Naive thymus-derived CD8-positive, alpha-beta T cell (primary cell): ENCODE measurements at regions not wholly inside any gene's neighbourhood (a gene's known extent, or its start where the extent isn't known, plus 50 kb on each side); places are given as distances from the start of the nearest gene placed in this dataset.

Experiments
- ATAC-seq, 2 donors: fragments of 150-1000 bp; cut with Tn5 transposase in 1 of 2; sonication (Bioruptor Pico), chemical (Tn5 transposase) in 1 of 2; 1 replicate in 1 of 2; 2 replicates in 1 of 2; pipeline ENCODE4 v1.10.0; 2021; ENCODE audit warnings: mild to moderate bottlenecking in 2 of 2, moderate library complexity in 2 of 2
- POLR2A ChIA-PET: fragments of 350-600 bp; sonication (Branson Sonifier 250); formaldehyde crosslinking; loops from one replicate; lab custom pipeline; 2021; ENCODE audit warnings: antibody characterized with exemption; lab: Charles Lee
- DNase-seq, 10 donors: peaks; one replicate each; pipeline versions ENCODE4 v3.0.0 to v3.0.0-alpha.2; 2020 to 2022
- H3K27ac Mint-ChIP-seq, 10 donors: one replicate each; pipeline ENCODE4 v1.8.0; 2020 to 2022; ENCODE audit warnings: mild to moderate bottlenecking in 10 of 10, mixed read lengths in 10 of 10, moderate library complexity in 4 of 10, inconsistent platforms in 1 of 10
- H3K27me3 Mint-ChIP-seq, 5 donors: one replicate each; pipeline ENCODE4 v1.8.0; 2021 to 2022; ENCODE audit warnings: mixed read lengths in 5 of 5
- H3K36me3 Mint-ChIP-seq, 3 donors: one replicate each; pipeline ENCODE4 v1.8.0; 2020 to 2022; ENCODE audit warnings: mixed read lengths in 3 of 3, mild to moderate bottlenecking in 2 of 3, inconsistent platforms in 1 of 3
- H3K4me1 Mint-ChIP-seq, 4 donors: one replicate each; pipeline ENCODE4 v1.8.0; 2021 to 2022; ENCODE audit warnings: mixed read lengths in 4 of 4
- H3K4me3 Mint-ChIP-seq, 10 donors: one replicate each; pipeline ENCODE4 v1.8.0; 2020 to 2022; ENCODE audit warnings: mild to moderate bottlenecking in 10 of 10, mixed read lengths in 10 of 10, moderate library complexity in 6 of 10, inconsistent platforms in 1 of 10
- H3K9me3 Mint-ChIP-seq, 9 donors: one replicate each; pipeline ENCODE4 v1.8.0; 2020 to 2022; ENCODE audit warnings: mixed read lengths in 9 of 9, mild to moderate bottlenecking in 3 of 9, inconsistent platforms in 1 of 9, moderate library complexity in 1 of 9

GRCh38 chr3:72597043-72597442, 251.2 kb downstream of the SHQ1 start:
- H3K9me3 Mint-ChIP-seq = no peaks in the 10 kb centered on the region

GRCh38 chr3:72595927-72596610, 252.2 kb downstream of the SHQ1 start:
- Mint-ChIP-seq H3K4me1 (no peaks in the 10 kb centered on the region), H3K4me3 (no peak overlapping the region), H3K27me3 (peaks cover 0 to 6% (median 0%) of the 10 kb centered on the region in 5 donors), H3K36me3 (no peaks in the 10 kb centered on the region), H3K9me3 (no peaks in the 10 kb centered on the region), H3K27ac (no peak overlapping the region)
- no peak for DNase-seq
- ATAC-seq = no peak
- POLR2A ChIA-PET = no interaction called here

More at GRCh38 chr3:72597043-72597442, 251.2 kb downstream of the SHQ1 start:
- Mint-ChIP-seq H3K36me3 (no peaks in the 10 kb centered on the region), H3K4me1 (no peaks in the 10 kb centered on the region), H3K27me3 (peaks cover 0 to 6% (median 0%) of the 10 kb centered on the region in 5 donors), H3K4me3 (no peak overlapping the region), H3K27ac (peak overlapping the region in 2 of 10 donors; percentile 16 to 29)
- POLR2A ChIA-PET = interaction anchor here (1.1 kb wide), 1 partner anchor 26 kb away, joined by 7 read pairs; no protein-coding TSS in a partner anchor
- DNase-seq (no peak), ATAC-seq (no peak)

GRCh38 chr3:72595376-72595775, 252.9 kb downstream of the SHQ1 start:
- ATAC-seq (no peak), DNase-seq (no peak)
- Mint-ChIP-seq H3K27ac (no peak overlapping the region), H3K36me3 (no peaks in the 10 kb centered on the region), H3K9me3 (no peaks in the 10 kb centered on the region), H3K27me3 (peaks cover 0 to 3% (median 0%) of the 10 kb centered on the region in 5 donors), H3K4me3 (no peak overlapping the region), H3K4me1 (no peaks in the 10 kb centered on the region)
- POLR2A ChIA-PET = interaction anchor here (0.7 kb wide), 1 partner anchor 308 kb away, joined by 8 read pairs; no protein-coding TSS in a partner anchor

- Mint-ChIP-seq H3K27ac (peak overlapping the region in 1 of 10 donors; percentile 41), H3K36me3 (no peaks in the 10 kb centered on the region), H3K4me3 (no peak overlapping the region), H3K27me3 (peaks cover 0 to 3% (median 0%) of the 10 kb centered on the region in 5 donors), H3K4me1 (no peaks in the 10 kb centered on the region), H3K9me3 (no peaks in the 10 kb centered on the region)
- DNase-seq = no peak
- no peak for ATAC-seq
- POLR2A ChIA-PET = interaction anchor here (0.7 kb wide), 1 partner anchor 307 kb away, joined by 8 read pairs; no protein-coding TSS in a partner anchor
Measured at GRCh38 chr3:72594615-72595215, 253.5 kb downstream of the SHQ1 start.

GRCh38 chr3:72593881-72594397, 254.3 kb downstream of the SHQ1 start:
- Mint-ChIP-seq H3K27me3 (peaks cover 0 to 3% (median 0%) of the 10 kb centered on the region in 5 donors), H3K4me1 (no peaks in the 10 kb centered on the region), H3K4me3 (no peak overlapping the region), H3K36me3 (no peaks in the 10 kb centered on the region), H3K9me3 (no peaks in the 10 kb centered on the region), H3K27ac (peak overlapping the region in 2 of 10 donors; percentile 41 to 48)
- no peak for ATAC-seq
- POLR2A ChIA-PET = no interaction called here
- DNase-seq = no peak

- no peak overlapping the region for H3K4me3 Mint-ChIP-seq
- no peaks in the 10 kb centered on the region for H3K4me1 Mint-ChIP-seq
- ATAC-seq (no peak), DNase-seq (no peak)
- H3K27ac Mint-ChIP-seq = peak overlapping the region in 1 of 10 donors; percentile 48
- POLR2A ChIA-PET = no interaction called here
- H3K36me3 Mint-ChIP-seq = no peaks in the 10 kb centered on the region
- peaks cover 0 to 4% (median 0%) of the 10 kb centered on the region in 5 donors for H3K27me3 Mint-ChIP-seq
- no peaks in the 10 kb centered on the region for H3K9me3 Mint-ChIP-seq
Measured at GRCh38 chr3:72591522-72592421, 256.5 kb downstream of the SHQ1 start.

GRCh38 chr3:72590732-72591221, 257.5 kb downstream of the SHQ1 start:
- DNase-seq = no peak
- no peaks in the 10 kb centered on the region for H3K9me3 Mint-ChIP-seq
- ATAC-seq = no peak
- no peak overlapping the region for H3K27ac Mint-ChIP-seq
- H3K4me1 Mint-ChIP-seq = no peaks in the 10 kb centered on the region
- H3K27me3 Mint-ChIP-seq = peaks cover 0 to 4% (median 0%) of the 10 kb centered on the region in 5 donors
- no peak overlapping the region for H3K4me3 Mint-ChIP-seq
- H3K36me3 Mint-ChIP-seq = no peaks in the 10 kb centered on the region
- POLR2A ChIA-PET = no interaction called here

- POLR2A ChIA-PET = no interaction called here
- Mint-ChIP-seq H3K4me3 (no peak overlapping the region), H3K36me3 (no peaks in the 10 kb centered on the region), H3K4me1 (peaks cover 0 to 8% (median 0%) of the 10 kb centered on the region in 4 donors), H3K9me3 (no peaks in the 10 kb centered on the region), H3K27ac (peak overlapping the region in 1 of 10 donors; percentile 68), H3K27me3 (peaks cover 0 to 5% (median 0%) of the 10 kb centered on the region in 5 donors)
- DNase-seq (no peak), ATAC-seq (no peak)
Measured at GRCh38 chr3:72587282-72587681, 261.0 kb downstream of the SHQ1 start.

- ATAC-seq (no peak), DNase-seq (no peak)
- POLR2A ChIA-PET = no interaction called here
- peaks cover 0 to 11% (median 0%) of the 10 kb centered on the region in 4 donors for H3K4me1 Mint-ChIP-seq
- H3K36me3 Mint-ChIP-seq = no peaks in the 10 kb centered on the region
- peaks cover 0 to 6% (median 0%) of the 10 kb centered on the region in 5 donors for H3K27me3 Mint-ChIP-seq
- no peak overlapping the region for H3K4me3 Mint-ChIP-seq
- H3K9me3 Mint-ChIP-seq = no peaks in the 10 kb centered on the region
- H3K27ac Mint-ChIP-seq = no peak overlapping the region
Measured at GRCh38 chr3:72586694-72587093, 261.6 kb downstream of the SHQ1 start.

- Mint-ChIP-seq H3K4me1 (peaks cover 0 to 11% (median 0%) of the 10 kb centered on the region in 4 donors), H3K4me3 (no peak overlapping the region), H3K36me3 (no peaks in the 10 kb centered on the region), H3K27me3 (peaks cover 0 to 6% (median 0%) of the 10 kb centered on the region in 5 donors), H3K9me3 (no peaks in the 10 kb centered on the region), H3K27ac (no peak overlapping the region)
- POLR2A ChIA-PET = no interaction called here
- DNase-seq (no peak), ATAC-seq (no peak)
Measured at GRCh38 chr3:72585966-72586365, 262.3 kb downstream of the SHQ1 start.

GRCh38 chr3:72584262-72584661, 264.0 kb downstream of the SHQ1 start:
- H3K27me3 Mint-ChIP-seq = peaks cover 0 to 6% (median 0%) of the 10 kb centered on the region in 5 donors
- no peak overlapping the region for H3K27ac Mint-ChIP-seq
- no peaks in the 10 kb centered on the region for H3K9me3 Mint-ChIP-seq
- peaks cover 0 to 11% (median 0%) of the 10 kb centered on the region in 4 donors for H3K4me1 Mint-ChIP-seq
- no peak overlapping the region for H3K4me3 Mint-ChIP-seq
- no peak for ATAC-seq
- H3K36me3 Mint-ChIP-seq = no peaks in the 10 kb centered on the region
- no peak for DNase-seq
- POLR2A ChIA-PET = no interaction called here

- Mint-ChIP-seq H3K4me3 (no peak overlapping the region), H3K4me1 (peaks cover 0 to 11% (median under 1%) of the 10 kb centered on the region in 4 donors), H3K36me3 (no peaks in the 10 kb centered on the region), H3K27ac (no peak overlapping the region), H3K27me3 (peaks cover 0 to 4% (median 0%) of the 10 kb centered on the region in 5 donors), H3K9me3 (no peaks in the 10 kb centered on the region)
- ATAC-seq (no peak), DNase-seq (no peak)
- POLR2A ChIA-PET = interaction anchor here (0.7 to 1.3 kb wide), 2 partner anchors 367 to 426 kb away, joined by 3 to 5 read pairs; no protein-coding TSS in a partner anchor
Measured at GRCh38 chr3:72582963-72583362, 265.3 kb downstream of the SHQ1 start.
